ENCODE measurements at regions not wholly inside any gene's neighbourhood (a gene's known extent, or its start where the extent isn't known, plus 50 kb on each side); places are given as distances from the start of the nearest gene placed in this dataset.
A peak's percentile ranks its signal among the peaks of the same experiment; 100 is the strongest.

- DNase-seq (ENCODE audit: low read depth, low spot score), result no peak
Measured at GRCh38 chr10:110434489-110435096, 63.1 kb upstream of the DUSP5 start.

DNA sequence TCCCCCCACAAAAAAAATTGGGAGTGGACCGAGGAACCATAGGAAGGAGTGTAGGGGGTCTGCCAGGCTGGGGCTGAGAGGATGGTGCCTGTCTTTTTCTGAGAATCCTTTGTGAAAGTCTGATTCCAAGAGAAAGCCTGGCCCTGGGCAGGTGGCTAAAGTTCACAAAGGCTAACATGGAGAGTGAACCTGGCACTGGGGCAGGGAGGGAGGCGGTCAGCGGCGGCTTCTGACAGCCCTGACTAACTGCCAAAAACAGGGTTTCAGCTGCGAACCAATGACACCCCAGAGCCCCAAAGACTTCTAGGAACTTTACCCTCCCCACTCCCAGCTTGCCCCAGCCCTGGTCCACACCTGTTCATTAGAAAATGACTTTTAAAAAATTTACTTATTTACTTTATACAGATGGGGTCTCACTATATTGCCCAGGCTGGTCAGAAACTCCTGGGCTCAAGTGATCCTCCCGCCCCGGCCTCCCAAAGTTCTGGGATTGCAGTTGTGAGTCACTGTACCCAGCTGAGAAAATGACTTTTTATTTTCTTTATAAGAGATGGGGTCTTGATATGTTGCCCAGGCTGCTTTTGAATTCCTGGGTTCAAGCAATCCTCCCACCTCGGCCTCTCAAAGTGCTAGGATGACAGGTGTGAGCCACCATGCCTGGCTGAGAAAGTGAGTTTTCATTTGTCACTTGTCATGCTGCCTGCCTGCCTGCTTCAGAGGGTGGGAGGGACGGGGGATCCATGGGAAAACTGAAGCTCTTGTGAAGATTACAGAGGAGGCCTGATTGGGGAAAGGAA lies 61.0 kb upstream of the DUSP5 start:
- DNase-seq (ENCODE audit: low read depth, low spot score), result no peak

DNA sequence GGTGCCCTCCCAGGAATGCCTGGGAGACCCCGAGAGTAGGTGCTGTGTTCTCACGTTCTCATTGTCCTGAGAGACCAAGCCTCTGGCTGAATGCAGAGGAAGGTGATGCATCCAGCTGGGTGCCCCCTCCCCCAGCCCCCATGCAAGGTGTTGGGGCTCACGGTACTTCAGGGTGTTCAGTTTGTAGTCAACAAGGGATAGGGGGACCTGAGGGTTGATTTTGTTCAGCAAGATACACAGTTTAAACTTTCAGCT lies 60.4 kb upstream of the DUSP5 start:
- no peak for DNase-seq (ENCODE audit: low read depth, low spot score)

- no peak for DNase-seq (ENCODE audit: low read depth, low spot score)
Measured at GRCh38 chr10:110437761-110438341, 59.9 kb upstream of the DUSP5 start.

- no peak for DNase-seq (ENCODE audit: low read depth, low spot score)
Measured at GRCh38 chr10:110442746-110443145, 55.0 kb upstream of the DUSP5 start.

DNA sequence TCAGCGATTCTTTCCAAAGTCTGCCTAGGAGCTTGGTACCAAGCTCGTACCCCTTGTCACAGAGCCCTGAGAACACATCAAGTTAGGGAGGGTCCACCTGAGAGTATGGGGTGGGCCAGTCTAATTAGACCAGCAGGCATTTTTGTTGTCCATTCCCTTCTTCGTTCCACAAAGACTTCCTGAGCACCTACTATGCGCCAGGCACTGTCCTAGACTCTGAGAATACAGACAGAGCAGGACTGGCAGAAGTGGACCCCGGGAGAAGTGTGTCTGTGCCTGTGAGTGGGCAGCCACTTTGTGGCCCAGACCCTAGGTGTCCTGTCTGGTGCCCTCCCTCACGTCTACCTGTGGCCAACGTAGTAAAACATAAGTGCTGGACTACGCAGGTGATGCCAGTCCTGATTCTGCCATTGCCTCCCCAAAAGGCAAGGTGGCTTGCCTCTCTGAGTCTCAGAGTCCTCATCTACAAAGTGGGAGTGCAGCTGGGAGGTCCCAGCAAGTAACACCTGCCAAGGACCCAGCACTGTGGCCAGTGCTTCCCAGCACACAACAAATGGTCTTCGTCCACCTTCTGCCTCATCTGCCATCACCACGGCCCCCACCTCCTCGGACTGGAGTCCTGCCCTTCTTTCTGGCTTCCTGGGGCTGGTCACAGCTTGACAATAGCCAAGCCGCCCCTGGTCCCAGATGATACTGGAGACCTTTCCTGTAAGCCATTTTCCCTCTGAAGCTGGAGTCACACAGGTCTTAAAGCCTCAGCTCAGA lies 54.3 kb upstream of the DUSP5 start:
- DNase-seq (ENCODE audit: low read depth, low spot score), result no peak

DNA sequence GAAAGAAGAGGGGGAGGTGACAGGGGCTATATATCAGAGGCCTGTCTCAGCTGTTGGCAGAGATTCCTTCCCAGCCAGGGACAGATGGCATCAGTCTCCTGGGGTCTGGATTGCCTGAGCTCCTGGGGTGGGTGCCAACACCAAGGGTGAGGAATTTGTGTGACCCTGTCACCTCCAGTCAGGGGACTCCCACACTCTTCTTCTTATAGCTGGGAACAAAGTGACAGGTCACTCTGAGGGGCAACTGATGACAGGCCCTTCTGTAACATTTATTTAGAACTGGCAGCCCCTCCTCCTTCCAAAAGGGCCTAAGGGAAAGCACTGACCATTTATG lies 53.7 kb upstream of the DUSP5 start:
- no peak for DNase-seq (ENCODE audit: low read depth, low spot score)

- DNase-seq (ENCODE audit: low read depth, low spot score), result no peak
Measured at GRCh38 chr10:110445871-110446270, 51.8 kb upstream of the DUSP5 start.

- DNase-seq (ENCODE audit: low read depth, low spot score), result no peak
Measured at GRCh38 chr10:110446277-110446676, 51.4 kb upstream of the DUSP5 start.

DNA sequence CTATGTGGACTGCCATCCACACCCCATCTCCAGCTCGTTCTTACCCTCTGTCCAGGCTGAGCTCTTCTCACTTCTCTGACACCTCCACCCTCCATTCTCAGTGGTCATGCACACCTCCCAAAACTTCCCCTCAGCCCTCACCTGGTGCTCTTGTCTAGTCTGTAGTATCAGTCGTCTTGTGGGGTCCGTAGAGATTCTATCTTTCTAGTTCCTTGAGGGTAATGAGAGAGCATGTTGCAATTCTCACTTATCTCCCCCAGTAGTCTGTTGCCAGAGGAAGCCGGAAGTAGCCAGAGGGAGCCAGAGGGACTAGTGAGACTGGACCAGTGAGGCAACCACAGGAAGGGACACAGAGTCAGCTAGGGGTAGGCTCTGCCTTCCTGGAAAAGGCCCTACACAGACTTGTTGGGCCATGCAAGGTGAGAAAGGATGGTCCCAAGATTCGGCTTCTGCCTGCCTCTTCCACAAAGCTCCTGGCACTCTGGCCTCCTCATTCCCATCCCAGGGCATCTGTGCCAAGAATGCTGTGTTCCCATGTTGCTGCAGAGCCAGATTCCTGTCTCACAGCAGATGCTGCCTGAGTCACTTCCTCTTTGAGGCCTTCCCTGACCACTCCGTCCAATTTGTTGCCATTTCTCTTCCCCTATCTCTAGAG lies 50.6 kb upstream of the DUSP5 start:
- DNase-seq (ENCODE audit: low read depth, low spot score), result peak; percentile 26

DNA sequence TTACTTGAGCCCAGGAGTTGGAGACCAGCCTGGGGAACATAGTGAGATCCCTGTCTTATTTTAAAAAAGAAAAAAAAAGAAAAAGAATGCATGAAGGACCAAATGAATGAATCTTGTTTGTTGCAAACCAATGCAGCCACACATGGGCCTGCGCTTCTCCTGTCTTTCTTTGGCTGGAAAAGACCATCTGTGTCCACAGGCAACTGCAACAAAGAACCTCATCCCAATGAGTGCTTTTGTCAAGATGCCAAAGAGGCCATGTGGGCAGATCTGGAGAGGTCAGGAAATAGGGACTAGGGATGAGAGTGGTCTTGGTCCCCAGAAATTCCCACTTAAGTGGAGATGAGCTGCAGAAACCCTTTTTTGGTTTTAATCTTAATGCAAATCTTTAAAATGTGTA lies 49.8 kb upstream of the DUSP5 start:
- no peak for DNase-seq (ENCODE audit: low read depth, low spot score)
